ENCODE measurements at regions not wholly inside any gene's neighbourhood (a gene's known extent, or its start where the extent isn't known, plus 50 kb on each side); places are given as distances from the start of the nearest gene placed in this dataset.
A peak's percentile ranks its signal among the peaks of the same experiment; 100 is the strongest.

DNA sequence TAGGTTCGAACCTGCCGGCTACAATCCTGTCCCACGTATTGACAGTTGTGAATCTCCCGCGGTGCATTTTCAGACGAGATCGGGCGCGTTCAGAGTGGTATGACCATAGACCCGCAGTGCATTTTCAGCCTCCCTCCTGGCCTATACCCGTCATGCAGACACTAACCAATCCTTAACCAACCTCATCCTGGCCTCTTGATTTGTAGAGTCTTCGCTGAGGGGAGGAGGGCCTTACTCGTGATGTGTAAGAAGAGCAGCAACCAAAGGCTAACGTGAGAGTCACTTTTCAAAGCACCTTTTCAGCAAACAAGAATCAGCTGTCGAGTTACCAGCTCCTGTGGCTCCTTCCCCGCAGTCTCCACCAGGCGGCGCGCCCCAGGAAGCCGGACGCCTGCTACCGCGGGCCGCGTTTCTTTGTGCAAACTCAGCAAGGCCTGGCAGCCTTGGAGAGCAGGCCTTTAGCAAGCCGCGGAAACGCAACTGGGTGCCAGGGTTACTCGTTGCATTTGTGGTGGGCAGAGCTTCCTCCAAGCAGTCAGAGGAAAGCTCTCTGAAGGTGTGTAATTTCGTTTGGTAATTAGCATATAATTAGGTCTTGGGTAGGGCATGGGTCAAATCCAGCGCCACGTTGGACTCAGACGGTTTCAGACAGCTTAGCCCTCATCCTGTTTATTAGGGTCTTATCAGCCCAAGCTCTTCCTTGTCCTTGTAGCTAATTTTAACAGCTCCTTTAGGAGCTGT is 139.8 kb downstream of the OR2B2 start:
- Histone ChIP-seq H3K18ac (ENCODE audit: low read depth, low read length) (no peak overlapping the region), H2BK5ac (ENCODE audit: low read depth, low read length, poor library complexity, severe bottlenecking) (no peak overlapping the region), H3K36me3 (ENCODE audit: control insufficient read depth, insufficient read depth, low read length) (no peaks in the 10 kb centered on the region), H4K91ac (ENCODE audit: insufficient read depth, low read depth, low read length) (no peak overlapping the region), H3K4ac (ENCODE audit: low read depth, low read length) (no peak overlapping the region), H3K14ac (replicated peaks; ENCODE audit: low read depth, low read length) (no peak overlapping the region), H3K4me1 (ENCODE audit: control insufficient read depth, insufficient read depth, low read length) (no peaks in the 10 kb centered on the region), H3K27me3 (ENCODE audit: control insufficient read depth, insufficient read depth, low read length) (peaks cover 4% of the 10 kb centered on the region; the same call in 1 of the 2 replicates), H4K20me1 (ENCODE audit: insufficient read depth, low read length) (no peaks in the 10 kb centered on the region), H3K27ac (ENCODE audit: insufficient read depth, low read length) (no peak overlapping the region), H2BK20ac (ENCODE audit: low read depth, low read length) (no peak overlapping the region), H3K9ac (ENCODE audit: low read depth, low read length) (no peak overlapping the region), H3K9me3 (ENCODE audit: control insufficient read depth, insufficient read depth, low read length) (no peaks in the 10 kb centered on the region), H2BK15ac (ENCODE audit: low read depth, low read length) (no peak overlapping the region), H2AK9ac (replicated peaks; ENCODE audit: low read depth, low read length, poor library complexity) (peak overlapping the region; percentile 18), H4K5ac (ENCODE audit: low read depth, low read length) (no peak overlapping the region), H2AFZ (replicated peaks; ENCODE audit: low read length, poor library complexity) (peak overlapping the region; percentile 92), H3K56ac (ENCODE audit: extremely low read depth, insufficient read depth, low read length) (no peak overlapping the region), H3K4me3 (ENCODE audit: insufficient read depth, low read depth, low read length) (no peak overlapping the region), H3K79me1 (ENCODE audit: low read depth in 1 of 2, low read length in 2 of 2) (no peaks in the 10 kb centered on the region), H2BK120ac (ENCODE audit: low read depth, low read length) (no peak overlapping the region), H2AK5ac (ENCODE audit: low read depth, low read length) (no peak overlapping the region), H3K9me1 (ENCODE audit: insufficient read depth, low read length) (no peaks in the 10 kb centered on the region), H3K4me2 (ENCODE audit: low read depth, low read length) (peak overlapping the region; percentile 55; the same call in 1 of the 2 replicates), H4K8ac (ENCODE audit: low read depth in 2 of 2, low read length in 2 of 2) (peak overlapping the region; percentile 2 to 44; a peak in 1 of 4 replicates), H3K23ac (ENCODE audit: low read depth, low read length) (no peak overlapping the region)
- intact Hi-C loops (cut with micrococcal nuclease) (loop anchor here (1.0 kb wide), 2 partner anchors 123 to 584 kb away; no protein-coding TSS in a partner anchor), dilution Hi-C loops (cut with HindIII; ENCODE audit: low sequenced_read_pairs, unreplicated experiment) (no loop called here), in situ Hi-C loops (cut with MboI; ENCODE audit: low sequenced_read_pairs) (no loop called here)
- ATAC-seq (ENCODE audit: low read depth): peak; percentile 100
- BruUV-seq (replicated peaks): no TSS peak
- POLR2A ChIA-PET (ENCODE audit: unreplicated experiment): interaction anchor here (0.6 to 1.0 kb wide), 2 partner anchors 122 to 151 kb away, joined by 3 read pairs; no protein-coding TSS in a partner anchor
- peak; percentile 77 for DNase-seq
- WGBS, 2 experiments (ENCODE audit: extremely low coverage in 2 of 2, insufficient read length in 1 of 2): 9% methylated on average over 11 of the region's 33 CpGs; no CpG with 5 or more reads in 1 of the 2 experiments
- CTCF ChIA-PET: interaction anchor here (0.6 to 2.7 kb wide), 18 partner anchors 8 to 1872 kb away, joined by 3 to 19 read pairs (median 4); a partner anchor contains a TSS
- TF ChIP-seq USF2 (IDR thresholded peaks at IDR 0.05; ENCODE audit: low read depth, low read length): no peak
- no peak for TF ChIP-seq RCOR1 (IDR thresholded peaks at IDR 0.05; ENCODE audit: insufficient replicate concordance, low read length)
- TF ChIP-seq FOS (IDR thresholded peaks at IDR 0.05; ENCODE audit: low read depth, low read length): no peak
- 0 out of 2 replicates have a peak, but pooled peaks have one; percentile 5 for TF ChIP-seq BHLHE40 (IDR thresholded peaks at IDR 0.05; ENCODE audit: low read depth, low read length)
- TF ChIP-seq MAFK (IDR thresholded peaks at IDR 0.05; ENCODE audit: low read depth, low read length): peak; percentile 85
- peak; percentile 91 for TF ChIP-seq CTCF (conservative IDR thresholded peaks at IDR 0.05; ENCODE audit: low read depth, low read length)
- no peak for TF ChIP-seq MXI1 (IDR thresholded peaks at IDR 0.05; ENCODE audit: borderline replicate concordance, low read depth, low read length)
- no peak for TF ChIP-seq NFE2L2 (IDR thresholded peaks at IDR 0.05; ENCODE audit: low read depth, low read length)
- TF ChIP-seq RAD21 (IDR thresholded peaks at IDR 0.05; ENCODE audit: low read length): peak; percentile 72
- TF ChIP-seq POLR2A (IDR thresholded peaks at IDR 0.05; ENCODE audit: low read depth, low read length): no peak
- no peak for TF ChIP-seq MAZ (IDR thresholded peaks at IDR 0.05; ENCODE audit: borderline replicate concordance, low read depth, low read length)
- TF ChIP-seq, protein P1, sequence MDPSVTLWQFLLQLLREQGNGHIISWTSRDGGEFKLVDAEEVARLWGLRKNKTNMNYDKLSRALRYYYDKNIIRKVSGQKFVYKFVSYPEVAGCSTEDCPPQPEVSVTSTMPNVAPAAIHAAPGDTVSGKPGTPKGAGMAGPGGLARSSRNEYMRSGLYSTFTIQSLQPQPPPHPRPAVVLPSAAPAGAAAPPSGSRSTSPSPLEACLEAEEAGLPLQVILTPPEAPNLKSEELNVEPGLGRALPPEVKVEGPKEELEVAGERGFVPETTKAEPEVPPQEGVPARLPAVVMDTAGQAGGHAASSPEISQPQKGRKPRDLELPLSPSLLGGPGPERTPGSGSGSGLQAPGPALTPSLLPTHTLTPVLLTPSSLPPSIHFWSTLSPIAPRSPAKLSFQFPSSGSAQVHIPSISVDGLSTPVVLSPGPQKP (IDR thresholded peaks at IDR 0.05; ENCODE audit: borderline replicate concordance, low read depth, low read length): no peak
- no peak for TF ChIP-seq CEBPB (IDR thresholded peaks at IDR 0.05; ENCODE audit: low read depth, low read length)
- TF ChIP-seq SMC3 (IDR thresholded peaks at IDR 0.05; ENCODE audit: low read depth, low read length): peak; percentile 90
- TF ChIP-seq RFX5 (IDR thresholded peaks at IDR 0.05; ENCODE audit: low read depth, low read length): no peak

All from IMR-90 (cell line).